Subcutaneous abdominal adipose tissue (tissue), 5 donors: ENCODE measurements at regions not wholly inside any gene's neighbourhood (a gene's known extent, or its start where the extent isn't known, plus 50 kb on each side); places are given as distances from the start of the nearest gene placed in this dataset.

Source experiments
- H3K27ac ChIP-seq: one replicate; pipeline ENCODE4 v1.7.0; 2013; ENCODE audit warnings: low read depth, mild to moderate bottlenecking, inconsistent platforms, low read length, moderate library complexity
- H3K27me3 ChIP-seq, 5 donors: one replicate each; pipeline ENCODE4 v1.7.0; 2013; ENCODE audit warnings: low read length in 5 of 5, inconsistent platforms in 1 of 5; ENCODE audit not compliant: control insufficient read depth in 5 of 5, insufficient read depth in 4 of 5
- H3K36me3 ChIP-seq, 5 donors: one replicate each; pipeline ENCODE4 v1.7.0; 2013; ENCODE audit warnings: low read length in 5 of 5; ENCODE audit not compliant: control insufficient read depth in 5 of 5, insufficient read depth in 5 of 5
- H3K4me1 ChIP-seq, 5 donors: one replicate each; pipeline ENCODE4 v1.7.0; 2013; ENCODE audit warnings: low read length in 5 of 5, mild to moderate bottlenecking in 3 of 5, moderate library complexity in 1 of 5; ENCODE audit not compliant: control insufficient read depth in 5 of 5, insufficient read depth in 5 of 5
- H3K4me3 ChIP-seq, 5 donors: one replicate each; pipeline ENCODE4 v1.7.0; 2013; ENCODE audit warnings: low read length in 5 of 5, low read depth in 1 of 5
- H3K9ac ChIP-seq, 5 donors: one replicate each; pipeline ENCODE4 v1.7.0; 2013; ENCODE audit warnings: low read length in 5 of 5, mild to moderate bottlenecking in 4 of 5, moderate library complexity in 3 of 5
- H3K9me3 ChIP-seq, 5 donors: one replicate each; pipeline ENCODE4 v1.7.0; 2013; ENCODE audit warnings: low read length in 5 of 5; ENCODE audit not compliant: control insufficient read depth in 5 of 5
- donor health status: healthy.
- donor health status: healthy.
- donor health status: healthy.
- donor health status: healthy.
- donor health status: healthy.

- Histone ChIP-seq H3K9ac (no peak overlapping the region), H3K36me3 (no peaks in the 10 kb centered on the region), H3K9me3 (peaks cover 0 to 13% (median 11%) of the 10 kb centered on the region in 5 donors), H3K27ac (no peak overlapping the region), H3K27me3 (no peaks in the 10 kb centered on the region), H3K4me1 (peaks cover 0 to 2% (median 0%) of the 10 kb centered on the region in 5 donors), H3K4me3 (no peak overlapping the region)
These were observed 213.5 kb downstream of the ZC3H11B start for GRCh38 chr1:219399446-219399845.

- Histone ChIP-seq H3K9ac (no peak overlapping the region), H3K27me3 (no peaks in the 10 kb centered on the region), H3K9me3 (peaks cover 0 to 14% (median 11%) of the 10 kb centered on the region in 5 donors), H3K4me1 (peaks cover 0 to 2% (median 0%) of the 10 kb centered on the region in 5 donors), H3K4me3 (no peak overlapping the region), H3K27ac (no peak overlapping the region), H3K36me3 (no peaks in the 10 kb centered on the region)
These were observed 214.0 kb downstream of the ZC3H11B start for GRCh38 chr1:219398815-219399396.

DNA sequence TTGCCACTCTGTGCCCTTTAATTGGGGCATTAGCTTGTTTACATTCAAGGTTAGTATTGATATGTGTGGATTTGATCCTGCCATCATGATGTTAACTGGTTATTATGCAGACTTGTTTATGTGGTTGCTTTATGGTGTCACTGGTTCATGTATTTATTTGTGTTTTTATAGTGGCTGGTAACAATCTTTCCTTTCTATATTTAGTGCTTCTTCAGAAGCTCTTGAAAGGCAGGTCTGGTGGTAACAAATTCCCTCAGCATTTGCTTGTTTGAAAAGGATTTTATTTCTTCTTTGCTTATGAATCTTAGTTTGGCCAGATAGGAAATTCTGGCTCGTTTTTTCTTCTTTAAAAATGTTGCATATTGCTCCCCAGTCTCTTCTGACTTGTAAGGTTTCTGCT, 215.4 kb downstream of the ZC3H11B start:
- Histone ChIP-seq H3K9ac (no peak overlapping the region), H3K27ac (no peak overlapping the region), H3K27me3 (no peaks in the 10 kb centered on the region), H3K4me1 (peaks cover 0 to 2% (median 0%) of the 10 kb centered on the region in 5 donors), H3K4me3 (no peak overlapping the region), H3K36me3 (no peaks in the 10 kb centered on the region), H3K9me3 (peaks cover 5 to 19% (median 18%) of the 10 kb centered on the region in 5 donors)

DNA sequence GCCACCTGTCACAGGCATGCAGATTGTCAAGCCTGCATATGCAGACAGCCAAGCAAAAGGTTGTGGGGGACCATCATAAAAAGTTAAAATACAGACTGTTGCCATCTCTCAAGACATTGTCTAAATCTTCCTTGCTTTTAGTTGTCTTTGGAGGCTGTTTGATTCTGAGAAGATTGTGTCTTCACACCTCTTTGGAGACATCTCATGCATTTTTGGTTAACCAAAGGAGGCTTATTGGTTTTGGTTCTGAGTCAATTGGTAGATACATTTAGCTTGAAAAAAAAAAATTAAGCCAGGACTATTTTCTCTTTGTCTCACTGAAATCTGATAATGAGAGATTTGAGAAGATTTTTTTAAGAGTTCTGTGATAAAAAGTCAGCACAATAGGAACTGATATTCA, 217.6 kb downstream of the LYPLAL1 start:
- Histone ChIP-seq H3K4me1 (no peaks in the 10 kb centered on the region), H3K27me3 (no peaks in the 10 kb centered on the region), H3K9ac (no peak overlapping the region), H3K27ac (no peak overlapping the region), H3K4me3 (no peak overlapping the region), H3K36me3 (no peaks in the 10 kb centered on the region), H3K9me3 (peaks cover 6 to 12% (median 9%) of the 10 kb centered on the region in 5 donors)

DNA sequence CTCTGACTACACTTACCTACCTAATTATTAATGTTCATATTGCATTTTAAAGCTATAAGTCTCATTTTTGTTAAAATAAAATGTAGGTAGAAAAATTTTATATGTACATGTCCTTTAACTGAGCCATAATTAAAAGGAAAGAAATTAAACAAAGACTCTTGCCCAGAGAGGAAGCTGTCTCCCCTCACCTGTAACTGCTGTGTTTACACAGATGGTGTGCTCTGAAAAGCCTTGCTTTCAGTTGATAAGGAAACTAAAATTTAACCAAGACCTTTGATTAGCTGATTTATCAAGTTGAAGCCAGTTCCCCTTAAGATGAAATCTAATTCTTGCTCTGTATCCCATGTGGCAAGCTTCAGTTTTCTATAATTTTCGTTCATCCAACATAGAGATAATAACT, 213.5 kb downstream of the LYPLAL1 start:
- no peak overlapping the region for H3K27ac ChIP-seq
- no peaks in the 10 kb centered on the region for H3K36me3 ChIP-seq
- H3K4me1 ChIP-seq = peaks cover 0 to 7% (median 0%) of the 10 kb centered on the region in 5 donors

DNA sequence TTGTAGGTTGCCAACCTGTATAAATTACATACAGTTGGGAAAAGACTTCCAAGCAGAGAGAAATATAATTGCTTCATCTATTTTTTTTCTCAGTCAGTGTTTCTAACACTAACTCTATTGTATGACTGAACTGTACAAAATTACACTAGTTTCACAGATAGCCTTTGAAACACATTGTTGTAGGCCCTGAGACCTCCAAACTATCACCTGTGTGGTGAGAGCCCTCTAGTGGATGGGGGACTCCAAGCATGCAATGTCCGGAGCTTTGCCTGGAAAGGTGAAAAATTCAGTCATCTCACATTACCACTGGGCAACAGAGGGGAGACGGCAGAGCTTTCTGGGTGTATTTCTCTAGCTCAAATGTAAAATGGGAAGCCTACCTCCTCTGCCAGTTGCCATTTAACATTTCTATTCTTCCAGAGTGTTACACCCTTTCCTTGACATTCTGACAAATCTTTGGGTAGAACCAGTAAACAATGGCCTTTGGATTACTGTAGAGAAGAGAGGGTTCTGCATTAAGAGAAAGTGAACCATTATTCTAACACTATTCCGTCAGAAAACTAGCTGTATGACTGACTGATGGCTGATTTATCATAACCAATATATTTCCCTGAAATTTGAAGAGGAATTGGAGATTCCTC, 212.2 kb downstream of the LYPLAL1 start:
- H3K9me3 ChIP-seq = no peaks in the 10 kb centered on the region
- no peak overlapping the region for H3K4me3 ChIP-seq
- H3K9ac ChIP-seq = no peak overlapping the region
- H3K27ac ChIP-seq = no peak overlapping the region
- H3K4me1 ChIP-seq = peaks cover 0 to 7% (median 0%) of the 10 kb centered on the region in 5 donors
- H3K27me3 ChIP-seq = no peaks in the 10 kb centered on the region
- H3K36me3 ChIP-seq = no peaks in the 10 kb centered on the region

More for the DNA sequence above, 213.5 kb downstream of the LYPLAL1 start:
- Histone ChIP-seq H3K4me3 (no peak overlapping the region), H3K9me3 (peaks cover 0 to under 1% (median 0%) of the 10 kb centered on the region in 5 donors), H3K9ac (no peak overlapping the region), H3K27me3 (no peaks in the 10 kb centered on the region)

DNA sequence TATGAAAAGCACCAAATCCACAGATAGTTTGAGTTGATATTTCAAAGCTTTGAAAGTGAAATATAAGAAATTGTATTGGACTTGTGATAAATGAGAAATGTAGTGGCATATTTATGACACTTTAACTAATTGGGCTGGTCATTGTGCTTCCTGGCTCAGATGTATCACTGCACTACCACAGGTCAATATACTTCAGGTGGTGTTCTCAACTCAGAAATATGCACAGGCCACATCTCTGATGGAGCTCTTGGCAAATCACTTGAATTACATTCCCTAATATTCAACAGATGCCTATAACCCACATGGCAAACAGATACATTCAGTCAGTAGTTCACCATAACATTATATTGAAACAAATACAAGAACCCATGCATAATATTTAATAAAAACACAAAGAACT, 209.6 kb downstream of the LYPLAL1 start:
- Histone ChIP-seq H3K27ac (no peak overlapping the region), H3K4me1 (peaks cover 0 to 7% (median 0%) of the 10 kb centered on the region in 5 donors), H3K9me3 (no peaks in the 10 kb centered on the region), H3K27me3 (no peaks in the 10 kb centered on the region), H3K36me3 (no peaks in the 10 kb centered on the region), H3K4me3 (no peak overlapping the region), H3K9ac (no peak overlapping the region)

- Histone ChIP-seq H3K27ac (no peak overlapping the region), H3K9me3 (no peaks in the 10 kb centered on the region), H3K27me3 (no peaks in the 10 kb centered on the region), H3K9ac (no peak overlapping the region), H3K4me1 (peaks cover 0 to 7% (median 0%) of the 10 kb centered on the region in 5 donors), H3K4me3 (no peak overlapping the region), H3K36me3 (no peaks in the 10 kb centered on the region)
These were observed 207.7 kb downstream of the LYPLAL1 start for GRCh38 chr1:219381396-219381795.

DNA sequence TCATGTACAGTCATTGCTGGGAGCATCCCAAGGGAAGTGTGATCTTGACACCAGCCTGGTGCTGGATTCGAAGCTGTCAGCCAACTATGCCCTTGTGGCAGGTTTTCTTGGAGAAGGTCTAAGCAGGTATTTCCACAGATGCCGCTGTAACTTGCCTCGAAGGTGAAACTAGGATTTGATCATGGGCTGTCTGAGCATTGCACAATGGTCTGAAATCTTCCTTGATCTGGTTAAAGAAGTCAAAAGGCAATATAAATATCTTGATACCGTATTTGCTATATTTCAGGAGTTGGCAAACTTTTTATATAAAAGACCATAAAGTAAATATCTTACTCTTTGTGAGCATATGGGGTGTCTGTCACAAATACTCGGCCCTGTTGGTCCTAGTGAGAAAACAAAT, 206.8 kb downstream of the LYPLAL1 start:
- Histone ChIP-seq H3K9ac (no peak overlapping the region), H3K9me3 (no peaks in the 10 kb centered on the region), H3K27me3 (no peaks in the 10 kb centered on the region), H3K4me3 (no peak overlapping the region), H3K4me1 (peaks cover 0 to 7% (median 0%) of the 10 kb centered on the region in 5 donors), H3K36me3 (no peaks in the 10 kb centered on the region), H3K27ac (no peak overlapping the region)

DNA sequence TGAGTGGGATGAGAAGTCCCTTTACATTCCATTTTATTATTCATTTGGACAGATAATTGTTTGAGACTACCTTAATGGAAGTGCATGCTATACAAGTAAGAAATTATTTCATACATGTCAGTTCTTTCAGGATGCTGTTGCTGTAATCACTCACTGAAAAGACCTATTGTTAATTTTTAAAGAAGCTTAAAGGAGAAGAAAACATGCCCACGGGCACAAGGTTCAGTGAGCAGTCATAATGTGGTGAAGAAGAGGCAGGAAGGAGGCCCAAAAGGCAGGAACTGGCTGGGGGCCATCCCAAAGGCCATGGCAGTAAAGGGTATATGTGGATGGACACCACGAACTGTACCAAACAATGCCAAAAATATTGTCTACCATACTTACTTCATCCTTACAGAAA, 206.0 kb downstream of the LYPLAL1 start:
- H3K4me3 ChIP-seq = no peak overlapping the region
- peaks cover 0 to 5% (median 0%) of the 10 kb centered on the region in 5 donors for H3K4me1 ChIP-seq
- no peak overlapping the region for H3K27ac ChIP-seq
- H3K36me3 ChIP-seq = no peaks in the 10 kb centered on the region
- no peaks in the 10 kb centered on the region for H3K27me3 ChIP-seq
- H3K9me3 ChIP-seq = no peaks in the 10 kb centered on the region
- H3K9ac ChIP-seq = no peak overlapping the region
